Lung (tissue), 11 donors: ENCODE measurements at regions not wholly inside any gene's neighbourhood (a gene's known extent, or its start where the extent isn't known, plus 50 kb on each side); places are given as distances from the start of the nearest gene placed in this dataset.

Experiments
- ATAC-seq: fragments of 200-7000 bp; cut with Tn5 transposase; one replicate; pipeline ENCODE4 v1.9.1; 2020; ENCODE audit warnings: moderate number of reproducible peaks; ENCODE audit not compliant: insufficient read depth, low FRiP score
- DNase-seq, 3 donors: peaks; one replicate each; pipeline ENCODE4 v3.0.0-alpha.2; 2013 to 2017
- H3K27ac ChIP-seq, 2 donors: one replicate each; pipeline ENCODE4 v1.5.1; 2013; ENCODE audit warnings: mild to moderate bottlenecking in 2 of 2, moderate library complexity in 2 of 2, control low read depth in 1 of 2, inconsistent platforms in 1 of 2, low read depth in 1 of 2, low read length in 1 of 2
- H3K27me3 ChIP-seq, 3 donors: one replicate each; pipeline ENCODE4 v1.5.1; 2013; ENCODE audit warnings: low read length in 2 of 3; ENCODE audit not compliant: control insufficient read depth in 3 of 3, insufficient read depth in 3 of 3
- H3K36me3 ChIP-seq, 4 donors: one replicate each; pipeline ENCODE4 v1.5.1; 2013; ENCODE audit warnings: low read length in 4 of 4, mild to moderate bottlenecking in 1 of 4, moderate library complexity in 1 of 4; ENCODE audit not compliant: control insufficient read depth in 4 of 4, insufficient read depth in 4 of 4
- H3K4me1 ChIP-seq, 5 donors: one replicate each; pipeline ENCODE4 v1.5.1; 2013; ENCODE audit warnings: low read length in 5 of 5, mild to moderate bottlenecking in 2 of 5, moderate library complexity in 1 of 5; ENCODE audit not compliant: control insufficient read depth in 5 of 5, insufficient read depth in 5 of 5
- H3K4me3 ChIP-seq: one replicate; pipeline ENCODE4 v1.5.1; 2013; ENCODE audit warnings: mild to moderate bottlenecking, control low read depth, moderate library complexity
- H3K9ac ChIP-seq, 2 donors: one replicate each; pipeline ENCODE4 v1.5.1; 2013; ENCODE audit warnings: low read length in 2 of 2, control low read depth in 1 of 2; ENCODE audit not compliant: insufficient read depth in 1 of 2
- H3K9me3 ChIP-seq, 4 donors: one replicate each; pipeline ENCODE4 v1.5.1; 2013; ENCODE audit warnings: low read length in 3 of 4, mild to moderate bottlenecking in 1 of 4, moderate library complexity in 1 of 4; ENCODE audit not compliant: control insufficient read depth in 4 of 4, insufficient read depth in 3 of 4
- WGBS, 2 donors: extraction: QIAGEN DNeasy Blood & Tissue Kit; methylation state at CpG; one replicate each; pipeline ENCODE4 v1.1.7; 2013; 5-methylcytosine and 5-hydroxymethylcytosine counted together
- TF ChIP-seq, protein P1 (sequence below): IDR thresholded peaks from 2 replicates; pipeline ENCODE4 v1.5.1; 2012; ENCODE audit warnings: mild to moderate bottlenecking; ENCODE audit errors: control extremely low read depth, extremely low read depth
- donor health status: control.
- donor health status: control.
- donor health status: Bipolar disorder and iron deficiency.
- donor health status: healthy.
- donor health status: DM: yes; HTN: yes; CAD: no.

DNA sequence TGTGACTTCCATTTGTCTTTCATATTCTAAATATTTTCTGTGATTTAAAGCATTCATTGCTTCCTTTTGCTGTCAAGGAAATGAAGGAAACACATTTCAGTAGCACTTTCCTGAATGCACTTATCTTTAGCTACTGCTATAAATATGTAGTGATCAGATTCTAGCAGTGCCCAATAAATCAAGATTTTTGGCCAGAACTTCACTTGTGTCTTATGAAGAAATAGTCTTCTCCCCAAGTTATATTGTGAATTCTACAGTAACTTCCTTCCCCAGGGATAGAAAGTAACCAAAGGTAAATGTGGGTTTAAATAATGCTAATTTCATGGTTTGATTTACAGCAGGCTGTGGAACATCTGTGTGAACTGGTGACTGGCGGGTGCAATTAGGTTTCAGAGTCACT is 77.9 kb downstream of the DMRT2 start:
- ATAC-seq (no peak), DNase-seq (no peak)
- WGBS, 2 donors, result 49 to 63% methylated on average over 1 of the region's 1 CpG

DNA sequence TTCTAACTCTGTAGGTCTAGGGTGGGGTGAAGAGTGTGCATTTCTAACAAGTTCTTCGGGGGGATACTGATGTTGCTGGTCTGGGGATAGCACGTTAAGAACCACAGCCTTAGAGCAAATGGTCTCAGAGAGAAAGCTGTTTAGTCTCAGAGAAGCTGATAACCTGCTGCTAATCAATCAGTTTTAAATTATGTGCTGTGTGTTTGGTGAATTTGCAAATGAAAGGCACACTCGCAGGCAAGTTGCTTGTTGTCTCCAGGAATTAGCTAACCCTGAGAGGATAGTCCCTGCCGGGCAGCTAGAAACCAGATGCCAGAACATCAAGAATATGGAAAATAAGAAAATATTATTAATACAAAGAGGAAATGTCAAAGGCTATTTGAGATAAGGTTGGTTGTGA is 79.2 kb downstream of the DMRT2 start:
- TF ChIP-seq, protein P1, sequence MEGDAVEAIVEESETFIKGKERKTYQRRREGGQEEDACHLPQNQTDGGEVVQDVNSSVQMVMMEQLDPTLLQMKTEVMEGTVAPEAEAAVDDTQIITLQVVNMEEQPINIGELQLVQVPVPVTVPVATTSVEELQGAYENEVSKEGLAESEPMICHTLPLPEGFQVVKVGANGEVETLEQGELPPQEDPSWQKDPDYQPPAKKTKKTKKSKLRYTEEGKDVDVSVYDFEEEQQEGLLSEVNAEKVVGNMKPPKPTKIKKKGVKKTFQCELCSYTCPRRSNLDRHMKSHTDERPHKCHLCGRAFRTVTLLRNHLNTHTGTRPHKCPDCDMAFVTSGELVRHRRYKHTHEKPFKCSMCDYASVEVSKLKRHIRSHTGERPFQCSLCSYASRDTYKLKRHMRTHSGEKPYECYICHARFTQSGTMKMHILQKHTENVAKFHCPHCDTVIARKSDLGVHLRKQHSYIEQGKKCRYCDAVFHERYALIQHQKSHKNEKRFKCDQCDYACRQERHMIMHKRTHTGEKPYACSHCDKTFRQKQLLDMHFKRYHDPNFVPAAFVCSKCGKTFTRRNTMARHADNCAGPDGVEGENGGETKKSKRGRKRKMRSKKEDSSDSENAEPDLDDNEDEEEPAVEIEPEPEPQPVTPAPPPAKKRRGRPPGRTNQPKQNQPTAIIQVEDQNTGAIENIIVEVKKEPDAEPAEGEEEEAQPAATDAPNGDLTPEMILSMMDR, result no peak
- WGBS, 2 donors, result 12 to 19% methylated on average over 4 of the region's 4 CpGs

More for the DNA sequence above, 77.9 kb downstream of the DMRT2 start:
- Histone ChIP-seq H3K4me1 (peaks cover 0 to 5% (median 0%) of the 10 kb centered on the region in 5 donors), H3K4me3 (no peak overlapping the region), H3K27ac (no peak overlapping the region), H3K9ac (no peak overlapping the region), H3K27me3 (no peaks in the 10 kb centered on the region), H3K9me3 (no peaks in the 10 kb centered on the region), H3K36me3 (no peaks in the 10 kb centered on the region)
- TF ChIP-seq, protein P1, result no peak

DNA sequence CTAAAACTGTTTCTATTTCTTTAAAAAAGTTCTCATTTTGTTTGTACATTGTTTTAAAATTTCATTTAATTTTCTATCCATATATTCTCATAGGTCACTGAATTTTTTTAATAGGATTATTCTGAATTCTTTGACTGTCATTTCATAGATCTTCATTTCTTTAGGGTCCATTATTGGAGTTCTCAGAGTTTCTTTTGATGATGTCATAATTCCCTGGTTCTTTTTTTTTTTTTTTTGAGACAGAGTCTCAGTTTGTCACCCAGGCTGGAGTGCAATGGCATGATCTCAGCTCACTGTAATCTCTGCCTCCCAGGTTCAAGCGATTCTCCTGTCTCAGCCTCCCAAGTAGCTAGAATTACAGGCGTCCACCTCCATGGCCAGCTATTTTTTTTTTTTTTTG is 89.9 kb downstream of the DMRT2 start:
- Histone ChIP-seq H3K27me3 (no peaks in the 10 kb centered on the region), H3K4me1 (no peaks in the 10 kb centered on the region), H3K4me3 (no peak overlapping the region), H3K9me3 (peaks cover 0 to 7% (median 5%) of the 10 kb centered on the region in 4 donors), H3K27ac (no peak overlapping the region), H3K36me3 (no peaks in the 10 kb centered on the region), H3K9ac (no peak overlapping the region)
- no peak for DNase-seq
- no peak for ATAC-seq
- 96% methylated on average over 2 of the region's 2 CpGs for WGBS, 2 donors
- TF ChIP-seq, protein P1, result no peak

More for the DNA sequence above, 79.2 kb downstream of the DMRT2 start:
- no peaks in the 10 kb centered on the region for H3K36me3 ChIP-seq
- no peak overlapping the region for H3K4me3 ChIP-seq
- no peaks in the 10 kb centered on the region for H3K9me3 ChIP-seq
- ATAC-seq (no peak), DNase-seq (no peak)
- H3K27me3 ChIP-seq, result no peaks in the 10 kb centered on the region
- H3K4me1 ChIP-seq, result peaks cover 0 to 5% (median 0%) of the 10 kb centered on the region in 5 donors
- no peak overlapping the region for H3K9ac ChIP-seq
- no peak overlapping the region for H3K27ac ChIP-seq

DNA sequence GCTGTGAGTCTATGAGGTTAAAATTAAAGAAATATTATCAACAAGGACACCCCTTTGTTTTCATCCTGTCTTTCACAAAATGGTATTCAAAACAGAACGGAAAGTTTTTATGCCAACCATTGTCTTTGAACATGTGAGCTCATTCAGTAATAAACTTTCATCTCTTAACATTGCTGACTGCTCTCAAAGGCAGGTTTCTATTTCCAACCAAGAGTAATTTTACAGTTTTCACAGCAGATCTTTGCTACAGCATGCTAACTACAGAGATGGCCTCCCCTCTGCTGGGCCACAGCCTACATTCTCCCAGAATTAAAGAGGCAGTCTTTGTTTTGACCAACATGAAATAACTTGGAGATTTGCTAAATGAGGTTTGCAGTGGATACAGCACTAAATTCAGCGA is 101.5 kb downstream of the DMRT2 start:
- H3K27ac ChIP-seq, result no peak overlapping the region
- no peak overlapping the region for H3K9ac ChIP-seq
- no peak overlapping the region for H3K4me3 ChIP-seq
- no peak for DNase-seq
- peaks cover 0 to 3% (median 0%) of the 10 kb centered on the region in 4 donors for H3K9me3 ChIP-seq
- 82 to 86% methylated on average over 2 of the region's 2 CpGs for WGBS, 2 donors
- TF ChIP-seq, protein P1, result no peak
- ATAC-seq, result no peak
- H3K27me3 ChIP-seq, result no peaks in the 10 kb centered on the region
- no peaks in the 10 kb centered on the region for H3K4me1 ChIP-seq
- no peaks in the 10 kb centered on the region for H3K36me3 ChIP-seq
